T47D (cell line): ENCODE measurements at regions not wholly inside any gene's neighbourhood (a gene's known extent, or its start where the extent isn't known, plus 50 kb on each side); places are given as distances from the start of the nearest gene placed in this dataset.
A peak's percentile ranks its signal among the peaks of the same experiment; 100 is the strongest.

Source experiments
- DNase-seq, 2 experiments: peaks; one replicate each; pipeline versions ENCODE4 v3.0.0 to v3.0.0-alpha.2; 2011 to 2012; ENCODE audit warnings: low read depth in 1 of 2, low spot score in 1 of 2
- JUND ChIP-seq: IDR thresholded peaks from 2 replicates; pipeline ENCODE4 v1.6.1; 2012; ENCODE audit warnings: low read depth
- in situ Hi-C: cut with HindIII; loops from 2 replicates; pipeline ENCODE4 v1.10.0; 2016; ENCODE audit warnings: low sequenced_read_pairs, low pct_unique_long_range_greater_than_20kb

DNA sequence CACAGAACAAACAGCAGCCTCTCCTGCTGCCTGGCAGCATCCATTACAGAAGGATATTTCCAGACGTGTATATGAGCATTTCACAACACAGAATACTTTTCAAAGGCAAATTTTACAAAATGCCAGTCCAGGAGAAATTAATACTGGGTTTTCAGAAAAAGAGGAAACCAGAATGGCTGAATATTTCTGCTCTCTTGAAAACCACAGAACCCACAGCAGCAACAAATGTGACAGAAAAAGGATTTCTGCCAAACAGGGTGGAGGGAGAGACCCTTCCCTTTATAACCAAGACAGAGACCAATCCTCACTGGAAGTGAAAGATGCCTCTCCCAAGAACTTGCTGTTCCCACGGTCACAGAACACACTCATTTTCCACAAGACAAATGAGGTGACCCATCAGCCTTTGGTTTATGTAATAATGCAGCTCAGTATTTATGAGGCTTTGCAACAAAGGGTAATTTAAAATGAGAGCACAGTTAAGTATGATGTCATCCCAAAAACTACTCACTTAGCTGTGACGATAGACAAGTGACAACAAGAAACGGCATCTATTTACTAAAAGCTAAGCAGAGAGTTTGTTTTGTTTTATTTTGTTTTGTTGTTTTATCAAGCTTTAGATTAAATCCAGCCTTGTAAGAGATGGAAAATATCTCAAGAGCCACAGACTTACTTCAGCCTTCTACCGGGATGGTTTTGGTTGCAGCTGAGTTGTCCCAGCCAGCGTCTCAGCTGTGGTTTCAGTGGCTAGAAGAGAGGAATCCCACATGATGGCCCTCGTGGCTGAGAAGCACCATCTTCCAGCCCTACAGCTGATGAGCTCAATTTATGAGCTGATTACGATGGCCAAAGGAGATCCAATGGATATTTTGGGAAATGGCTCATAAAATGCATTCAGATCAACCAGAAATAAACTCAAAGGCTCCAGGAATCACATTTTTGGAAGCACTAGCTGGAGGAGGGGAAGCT lies 249.3 kb upstream of the AGAP1 start:
- DNase-seq = no peak
- in situ Hi-C loops = no loop called here
- no peak for TF ChIP-seq JUND

DNA sequence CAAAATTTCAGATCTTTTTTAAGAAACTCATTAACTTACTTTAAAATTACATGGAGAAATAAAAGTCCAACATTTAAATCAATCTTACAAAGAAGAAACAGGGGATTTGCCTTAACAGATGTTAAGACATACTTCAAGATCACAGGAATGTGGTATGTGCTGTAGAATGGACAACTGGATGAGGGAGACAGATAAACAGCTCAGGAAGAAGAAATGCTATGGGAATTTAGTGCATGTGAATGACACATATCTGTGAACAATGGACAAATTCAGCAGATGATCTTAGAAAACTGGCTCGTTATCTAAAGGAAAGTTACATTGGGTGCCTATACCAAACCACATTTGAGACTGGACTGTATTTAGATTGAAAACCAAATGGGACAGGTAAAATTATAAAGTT lies 246.8 kb upstream of the AGAP1 start:
- in situ Hi-C loops = no loop called here
- no peak for TF ChIP-seq JUND
- DNase-seq = no peak

DNA sequence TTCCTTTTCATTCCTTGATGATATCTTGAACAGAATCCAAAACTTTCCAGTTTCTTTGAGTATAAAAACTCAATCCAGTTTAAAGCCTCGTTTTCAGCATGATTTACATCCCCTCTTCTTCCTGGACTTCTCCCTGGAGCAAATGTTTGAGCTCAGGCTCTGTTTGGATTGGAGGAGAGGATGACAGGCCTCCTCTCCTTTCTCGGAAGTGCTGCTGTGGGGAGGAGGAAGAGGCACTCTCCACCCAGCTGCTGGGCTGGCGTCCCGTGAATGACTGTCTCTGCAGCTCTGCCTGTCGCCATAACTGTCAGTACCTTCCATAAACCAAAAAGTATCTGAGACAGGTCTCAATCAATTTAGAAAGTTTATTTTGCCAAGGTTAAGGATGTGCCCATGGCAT lies 238.2 kb upstream of the AGAP1 start:
- in situ Hi-C loops = no loop called here
- no peak for DNase-seq
- no peak for TF ChIP-seq JUND

DNA sequence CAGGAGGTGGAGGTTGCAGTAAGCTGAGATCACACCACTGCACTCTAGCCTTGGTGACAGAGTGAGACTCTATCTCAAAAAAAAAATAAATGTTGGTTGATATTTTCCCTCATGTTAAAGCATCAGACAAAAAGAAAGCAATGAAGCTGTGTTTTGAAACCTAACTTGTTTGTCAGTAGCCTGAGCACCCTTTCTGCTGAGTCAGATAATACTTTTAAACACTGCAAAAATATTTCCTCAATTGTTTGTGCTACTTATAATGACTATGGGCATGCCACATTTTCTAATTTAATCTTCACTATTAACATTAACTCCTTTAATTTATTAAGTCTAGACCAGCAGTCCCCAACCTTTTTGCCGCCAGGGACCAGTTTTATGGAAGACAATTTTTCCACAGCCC lies 236.3 kb upstream of the AGAP1 start:
- no peak for DNase-seq
- no peak for TF ChIP-seq JUND
- in situ Hi-C loops = no loop called here

DNA sequence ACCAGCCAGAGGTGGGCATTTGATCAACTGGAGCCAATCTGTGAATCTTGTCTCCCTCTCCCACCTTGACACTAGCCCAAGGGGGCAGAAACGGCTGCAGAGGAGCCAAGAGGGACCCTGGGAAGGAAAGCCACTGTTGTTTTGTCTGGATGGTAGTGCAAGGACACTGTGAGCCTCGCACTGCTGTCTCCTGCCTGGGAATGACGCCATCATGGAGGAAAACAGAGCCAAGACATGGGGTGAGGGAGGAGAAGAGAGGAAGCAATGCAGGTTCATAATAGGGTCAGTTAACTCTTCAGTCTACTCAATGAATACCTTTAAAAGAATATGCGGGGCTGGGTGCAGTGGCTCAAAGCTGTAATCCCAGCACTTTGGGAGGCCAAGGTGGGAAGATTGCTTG lies 231.1 kb upstream of the AGAP1 start:
- in situ Hi-C loops = no loop called here
- no peak for TF ChIP-seq JUND
- DNase-seq = no peak

DNA sequence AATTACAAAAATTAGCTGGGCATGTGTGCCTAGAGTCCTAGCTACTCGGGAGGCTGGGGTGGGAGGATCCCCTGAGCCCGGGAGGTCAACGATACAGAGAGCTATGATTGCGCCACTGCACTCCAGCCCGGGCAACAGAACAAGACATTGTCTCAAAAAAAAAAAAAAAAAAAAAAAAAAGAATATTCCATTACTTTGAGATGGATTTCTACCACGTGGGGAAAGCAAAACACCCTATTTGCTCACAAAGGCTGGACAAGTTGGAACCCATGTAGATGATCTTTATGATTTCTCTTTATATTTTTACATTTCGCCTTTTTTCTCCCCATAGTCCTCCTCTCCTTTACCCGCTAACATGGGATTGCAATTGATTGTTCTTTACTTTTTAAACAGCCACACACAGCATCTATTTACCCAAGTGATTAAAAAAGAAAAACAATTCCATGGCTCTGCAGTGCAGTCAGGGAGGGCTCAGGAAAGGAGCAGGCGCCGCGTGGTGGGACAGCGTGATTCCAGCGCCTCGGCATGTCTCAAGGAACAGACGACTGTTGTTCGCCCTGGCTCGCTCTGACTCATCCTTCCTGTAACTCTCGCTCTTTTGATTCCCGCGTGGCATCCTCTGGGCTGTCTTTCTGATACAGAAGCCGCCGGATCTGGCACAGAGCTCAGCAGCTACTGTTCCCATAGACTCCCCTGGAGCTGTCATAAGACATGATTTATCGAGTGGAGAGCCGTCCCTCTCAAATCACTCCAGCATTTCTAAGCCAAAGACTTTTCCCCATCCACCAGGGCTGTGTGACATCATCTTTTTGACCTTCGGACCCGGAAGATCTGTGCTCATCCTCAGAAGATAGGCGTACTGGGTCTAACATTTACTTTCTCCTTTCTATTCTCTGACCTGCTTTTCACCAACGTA lies 230.4 kb upstream of the AGAP1 start:
- TF ChIP-seq JUND = no peak
- peak in 1 of 2 experiments; percentile 23 for DNase-seq
- in situ Hi-C loops = no loop called here

DNA sequence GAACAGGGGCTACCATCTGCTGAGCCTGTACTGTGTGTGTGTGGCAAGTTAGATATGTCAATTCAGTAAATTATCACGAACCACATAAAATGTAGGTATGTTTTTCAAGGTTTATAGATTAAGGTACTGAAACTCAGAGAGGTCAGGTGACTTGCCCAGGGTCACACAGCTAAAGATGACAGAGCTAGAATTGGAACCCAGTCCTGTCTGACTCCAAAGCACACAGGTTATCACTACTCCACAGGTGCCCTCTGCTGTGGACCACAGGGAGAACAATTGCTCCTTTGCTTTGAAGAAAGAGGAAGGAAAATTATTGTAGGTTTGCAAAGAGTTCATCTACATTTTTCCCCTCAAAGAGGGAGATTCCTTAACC lies 229.7 kb upstream of the AGAP1 start:
- DNase-seq = no peak
- no peak for TF ChIP-seq JUND
- in situ Hi-C loops = no loop called here

DNA sequence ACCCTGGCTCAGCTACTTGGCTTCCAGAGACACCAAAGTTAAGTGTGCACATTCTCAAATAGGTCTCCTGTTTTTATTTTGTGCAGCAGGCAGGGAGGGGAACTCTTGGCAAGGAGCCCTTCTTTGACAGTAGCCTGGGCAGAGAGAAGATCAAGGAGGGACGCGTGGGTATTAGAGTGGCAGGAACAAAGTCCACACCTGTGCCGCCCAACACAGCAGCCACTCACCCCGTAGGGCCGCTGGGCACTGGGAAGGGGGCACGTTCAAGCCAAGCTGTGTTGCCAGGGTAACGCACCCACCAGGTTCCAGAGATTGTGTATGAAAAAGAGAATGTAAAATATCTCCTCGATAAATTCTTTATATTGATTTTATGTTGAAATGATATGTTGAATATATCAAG lies 229.3 kb upstream of the AGAP1 start:
- no peak for DNase-seq
- in situ Hi-C loops = no loop called here
- no peak for TF ChIP-seq JUND

DNA sequence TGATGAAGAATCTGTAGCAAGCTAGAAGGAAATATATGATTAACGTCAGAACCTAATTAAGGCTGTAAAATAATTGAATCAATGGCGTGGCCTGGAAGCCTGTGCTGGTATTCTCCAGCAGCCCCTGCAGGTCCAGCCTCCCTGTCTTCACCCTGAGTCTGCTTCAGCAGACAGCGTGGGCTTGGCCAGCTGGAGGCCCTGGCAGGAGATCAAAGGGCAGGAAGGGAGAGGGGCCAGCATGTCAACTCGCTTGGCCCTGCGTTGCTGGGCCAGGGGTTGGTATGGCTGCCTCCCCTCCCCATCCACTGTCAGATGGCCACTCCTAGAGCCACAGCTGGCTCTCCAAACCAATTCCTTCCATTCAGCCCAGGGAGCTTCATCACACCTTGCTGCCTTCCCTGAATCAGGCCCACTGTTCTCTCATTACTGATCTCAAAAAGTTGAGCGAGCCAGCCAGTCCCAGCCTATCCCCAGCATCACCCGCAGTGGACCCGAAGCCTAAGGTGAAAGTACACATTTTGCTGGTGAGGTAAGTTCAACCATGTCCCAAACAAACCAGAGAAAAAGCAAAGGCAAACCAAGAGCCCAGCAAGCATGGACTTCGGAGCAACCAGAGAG lies 228.4 kb upstream of the AGAP1 start:
- DNase-seq = no peak
- in situ Hi-C loops = no loop called here
- no peak for TF ChIP-seq JUND

DNA sequence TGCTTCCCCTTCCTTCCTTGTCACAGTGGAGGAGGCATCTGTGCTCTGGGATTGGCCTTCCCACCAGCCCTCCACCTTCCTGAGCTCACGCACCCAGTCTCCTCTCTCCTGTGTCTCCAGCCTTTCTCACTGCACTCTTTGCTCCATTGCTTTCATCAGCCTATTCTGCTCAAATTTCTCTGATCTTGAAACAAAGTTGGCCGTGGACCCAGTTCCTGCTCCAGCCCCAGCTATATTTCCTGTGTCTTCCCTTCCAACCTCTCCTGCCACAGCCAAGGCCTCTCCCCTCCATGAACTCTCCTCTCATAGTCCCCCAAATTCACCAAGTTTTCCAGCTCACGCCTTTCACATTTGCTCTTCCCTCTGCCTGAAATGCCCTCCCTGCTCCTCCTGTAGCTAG lies 226.6 kb upstream of the AGAP1 start:
- no peak for DNase-seq
- no peak for TF ChIP-seq JUND
- in situ Hi-C loops = no loop called here

DNA sequence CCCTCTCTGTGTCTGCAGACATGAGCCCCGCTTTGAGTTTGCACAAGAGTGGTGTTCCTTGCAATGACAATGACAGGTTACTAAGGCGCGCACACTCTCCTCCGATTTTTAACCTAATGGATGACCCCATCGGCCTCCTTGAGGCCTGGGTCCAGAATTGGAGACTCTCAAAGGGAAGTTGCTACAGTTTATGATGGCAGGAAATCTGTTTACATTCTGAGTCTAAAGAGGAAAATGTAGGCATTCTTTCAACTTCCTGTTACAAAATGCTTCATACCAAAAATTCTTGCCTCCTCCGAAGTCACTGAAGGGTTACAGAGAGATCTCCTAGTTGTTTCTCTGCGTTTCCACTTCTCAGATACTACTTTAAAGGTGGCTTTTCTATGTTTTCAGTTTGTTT lies 225.3 kb upstream of the AGAP1 start:
- no peak for DNase-seq
- in situ Hi-C loops = no loop called here

DNA sequence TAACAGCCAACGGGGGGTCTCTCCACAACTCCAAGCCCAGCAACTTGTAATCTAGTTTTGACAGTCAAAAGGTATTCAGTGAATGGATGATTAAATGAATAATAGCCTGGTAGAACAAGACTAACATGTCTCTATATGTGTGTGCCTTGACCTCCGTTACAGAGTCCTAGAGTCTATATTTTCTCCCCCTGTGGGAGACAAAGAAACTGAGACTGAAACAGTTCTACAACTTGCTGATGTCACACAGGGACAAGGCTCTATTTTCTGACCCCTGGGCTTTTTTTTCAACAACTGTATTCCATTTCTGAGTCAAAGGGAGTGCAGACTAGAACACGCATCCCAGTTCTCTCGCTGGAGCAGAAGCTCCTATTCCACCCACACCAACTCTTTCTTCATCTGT lies 223.6 kb upstream of the AGAP1 start:
- in situ Hi-C loops = no loop called here
- TF ChIP-seq JUND = no peak
- no peak for DNase-seq

More for the DNA sequence above, 225.3 kb upstream of the AGAP1 start:
- TF ChIP-seq JUND = no peak
